HG03095 (cell line): ENCODE measurements at regions not wholly inside any gene's neighbourhood (a gene's known extent, or its start where the extent isn't known, plus 50 kb on each side); places are given as distances from the start of the nearest gene placed in this dataset.
A peak's percentile ranks its signal among the peaks of the same experiment; 100 is the strongest.

Experiments
- ATAC-seq: cut with Tn5 transposase; IDR thresholded peaks from one replicate; pipeline ENCODE4 v1.9.1; 2021; ENCODE audit warnings: moderate library complexity; ENCODE audit not compliant: unreplicated experiment

- ATAC-seq = no peak
Observed at GRCh38 chr12:76611533-76611932, 52.0 kb upstream of the OSBPL8 start.

DNA sequence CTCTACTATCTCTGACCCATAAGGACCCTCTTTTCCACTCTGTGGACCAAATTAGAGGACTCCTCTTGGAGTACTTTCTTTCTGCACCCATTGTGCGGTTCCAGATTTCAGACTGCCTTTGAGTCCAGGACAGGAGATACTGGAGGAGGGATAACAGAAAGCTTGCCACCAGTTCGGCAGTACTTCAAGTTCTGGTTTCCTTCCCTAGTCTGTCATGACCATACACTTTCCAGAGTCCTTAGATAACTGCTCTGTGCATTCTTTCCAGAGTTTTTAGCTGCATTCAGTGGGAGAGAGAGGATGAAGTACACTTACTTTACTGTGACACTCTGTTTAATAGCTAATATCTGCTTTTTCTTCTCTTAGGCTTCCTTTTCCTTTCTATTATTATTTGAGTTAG lies 54.8 kb upstream of the OSBPL8 start:
- no peak for ATAC-seq

- ATAC-seq = no peak
Observed at GRCh38 chr12:76618031-76618430, 58.5 kb upstream of the OSBPL8 start.

DNA sequence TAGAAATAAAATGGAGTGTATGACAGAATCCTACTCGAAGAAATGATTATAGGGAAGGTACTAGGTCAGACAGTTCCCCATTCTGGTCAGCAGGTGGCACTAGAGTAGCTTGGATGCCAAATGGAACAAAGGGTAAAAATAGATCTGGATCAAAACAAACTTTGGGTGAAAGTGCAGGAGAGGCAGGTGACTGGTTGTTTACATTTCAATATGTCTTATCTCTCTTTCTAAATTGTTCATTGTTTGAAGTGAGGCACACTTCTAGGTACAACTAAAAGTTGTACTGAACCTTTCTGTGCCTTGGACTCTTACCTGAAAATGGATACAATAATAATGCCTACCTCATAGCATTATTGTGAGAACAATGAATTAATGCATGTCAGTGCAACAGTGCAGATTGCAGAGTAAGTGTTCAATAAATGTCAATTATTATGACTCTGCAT lies 62.0 kb upstream of the OSBPL8 start:
- ATAC-seq = peak; percentile 74

DNA sequence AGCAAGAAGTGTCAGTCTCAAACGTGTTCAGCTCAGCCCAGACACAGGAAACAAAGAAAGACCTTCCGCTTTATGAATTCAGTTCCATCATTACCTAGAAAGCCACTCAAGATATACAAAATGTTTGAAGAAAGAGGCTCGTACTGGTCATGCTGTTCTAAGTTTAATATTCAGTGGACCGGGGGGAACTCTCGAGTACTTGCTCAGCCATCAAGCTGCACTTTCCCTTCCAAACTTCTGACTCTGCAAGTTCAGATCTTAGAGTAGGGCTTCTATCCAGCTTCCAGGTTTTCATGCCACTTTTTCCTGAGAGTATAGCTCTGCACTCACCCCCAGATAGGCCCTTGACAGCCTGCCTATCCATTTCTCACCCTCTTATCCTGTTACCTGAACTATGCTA lies 62.8 kb upstream of the OSBPL8 start:
- no peak for ATAC-seq

DNA sequence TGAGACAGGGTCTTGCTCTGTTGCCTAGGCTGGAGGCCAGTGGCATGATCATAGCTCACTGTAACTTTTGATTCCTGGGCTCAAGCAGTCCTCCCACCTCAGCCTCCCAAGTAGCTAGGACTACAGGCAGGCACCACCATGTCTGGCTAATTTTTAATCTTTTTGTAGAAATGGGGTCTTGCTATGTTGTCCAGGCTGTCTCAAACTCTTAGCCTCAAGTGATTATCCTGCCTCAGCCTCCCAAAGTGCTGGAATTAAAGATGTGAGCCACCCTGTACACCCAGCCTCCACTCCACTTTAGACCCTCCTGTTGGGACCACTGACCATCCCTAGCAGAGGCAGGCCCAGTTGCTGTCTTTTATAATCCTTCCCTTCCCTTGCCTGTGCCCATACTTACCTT lies 63.3 kb upstream of the OSBPL8 start:
- no peak for ATAC-seq

DNA sequence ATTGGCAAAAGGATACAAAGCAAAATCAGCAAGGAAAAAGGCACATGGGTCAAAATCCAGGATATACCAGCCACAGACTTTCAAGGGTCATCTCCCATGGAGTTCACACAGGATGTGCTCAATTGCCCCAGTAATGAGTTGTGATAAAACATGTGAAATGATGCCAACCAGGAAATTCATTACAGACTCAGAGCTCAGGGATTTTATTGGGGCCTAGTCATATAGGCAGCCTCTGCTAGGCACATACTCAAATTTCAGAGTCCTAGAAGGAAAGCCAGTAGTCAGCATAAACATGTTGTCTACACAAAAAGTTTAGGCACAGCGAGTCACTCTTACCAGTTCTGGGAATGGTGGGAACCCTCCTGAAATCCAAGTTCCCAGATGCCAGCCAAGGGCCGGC lies 64.4 kb upstream of the OSBPL8 start:
- ATAC-seq = no peak

GRCh38 chr12:76627346-76628135 lies 68.0 kb upstream of the OSBPL8 start:
- no peak for ATAC-seq

DNA sequence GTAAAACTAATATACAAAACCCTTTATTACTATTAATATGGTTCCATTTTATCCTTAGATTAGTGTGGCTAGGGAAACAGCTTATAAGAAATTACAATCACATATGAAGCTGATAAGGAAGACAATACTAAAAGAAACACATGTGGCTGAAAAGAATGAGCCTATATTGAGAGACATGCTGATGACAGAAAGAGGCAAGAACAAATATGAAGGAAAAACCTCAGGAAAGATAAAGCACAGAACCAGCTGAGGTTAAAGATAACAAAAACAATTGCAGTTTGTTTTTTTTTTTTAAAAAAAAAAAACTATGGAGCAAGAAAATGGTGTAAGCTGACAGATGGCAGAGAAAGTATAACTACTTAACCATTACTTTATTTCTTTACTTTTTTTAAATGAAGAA lies 69.2 kb upstream of the OSBPL8 start:
- no peak for ATAC-seq

GRCh38 chr12:76631741-76632140 lies 72.2 kb upstream of the OSBPL8 start:
- no peak for ATAC-seq

- ATAC-seq = no peak
Observed at GRCh38 chr12:76633415-76633814, 73.8 kb upstream of the OSBPL8 start.

- ATAC-seq = no peak
Observed at GRCh38 chr12:76634133-76634532, 74.6 kb upstream of the OSBPL8 start.

DNA sequence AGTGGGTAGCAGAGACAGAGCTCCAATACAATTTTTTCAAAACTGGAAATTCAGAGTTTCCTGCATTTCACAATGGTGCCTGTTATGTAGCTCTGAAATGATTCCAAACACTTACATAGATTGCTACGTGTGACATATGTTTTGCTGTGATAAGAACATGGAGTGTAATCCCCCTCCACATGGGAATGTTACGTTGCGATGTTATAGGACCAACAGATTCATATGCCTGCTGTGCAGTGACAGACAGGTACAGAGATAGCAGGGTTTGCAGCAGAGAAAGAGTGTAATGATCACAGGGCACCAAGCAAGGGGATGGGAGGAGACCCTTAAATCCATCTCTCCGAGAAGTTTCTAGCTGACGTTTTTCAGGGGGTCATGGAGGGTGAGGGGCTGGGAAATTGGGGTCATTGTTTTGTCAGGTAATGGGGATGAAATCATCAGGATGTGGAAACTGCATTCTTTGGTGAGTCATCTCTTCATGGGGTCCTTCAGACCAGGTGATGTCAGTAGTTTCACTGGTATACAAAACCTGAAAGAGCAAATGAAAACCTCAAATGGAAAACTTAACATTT lies 76.6 kb upstream of the OSBPL8 start:
- ATAC-seq = no peak

DNA sequence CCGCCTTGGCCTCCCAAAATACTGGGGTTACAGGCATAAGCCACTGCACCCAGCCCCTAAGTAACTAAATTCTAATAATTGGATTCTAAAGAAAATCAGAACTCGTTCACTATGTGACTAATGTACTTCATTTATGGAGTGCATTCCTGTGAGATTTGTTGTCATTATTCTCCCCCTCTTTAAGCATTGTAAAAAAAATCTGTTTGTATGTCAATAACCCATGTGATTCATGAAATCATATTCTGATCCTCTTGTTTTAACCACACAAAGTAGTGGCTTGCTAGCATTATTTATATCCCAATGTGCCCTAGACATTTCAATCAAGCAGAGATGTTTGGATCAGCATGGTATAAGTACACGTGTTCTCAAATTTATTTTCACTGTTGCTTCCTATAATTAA lies 78.2 kb upstream of the OSBPL8 start:
- ATAC-seq = no peak

GRCh38 chr12:76639646-76640045 lies 80.1 kb upstream of the OSBPL8 start:
- ATAC-seq = no peak

DNA sequence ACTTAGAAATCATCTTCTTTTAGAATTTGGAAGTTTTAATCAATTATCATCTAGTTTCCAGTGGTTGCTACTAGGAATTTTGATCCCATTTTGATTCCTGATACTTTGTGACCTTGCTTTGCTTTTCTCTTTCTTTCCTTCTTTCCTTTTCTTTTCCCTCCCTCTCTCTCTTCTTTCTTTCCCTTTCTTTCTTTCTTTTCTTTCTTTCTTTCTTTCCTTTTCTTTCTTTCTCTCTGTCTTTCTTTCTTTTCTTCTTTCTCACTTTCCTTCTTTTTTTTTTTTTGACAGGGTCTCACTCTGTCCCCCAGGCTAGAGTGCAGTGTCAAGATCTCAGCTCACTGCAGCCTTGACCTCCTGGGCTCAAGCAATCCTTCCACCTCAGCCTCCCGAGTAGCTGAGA lies 81.5 kb upstream of the OSBPL8 start:
- ATAC-seq = no peak

- no peak for ATAC-seq
Observed at GRCh38 chr12:76641961-76642360, 82.4 kb upstream of the OSBPL8 start.

DNA sequence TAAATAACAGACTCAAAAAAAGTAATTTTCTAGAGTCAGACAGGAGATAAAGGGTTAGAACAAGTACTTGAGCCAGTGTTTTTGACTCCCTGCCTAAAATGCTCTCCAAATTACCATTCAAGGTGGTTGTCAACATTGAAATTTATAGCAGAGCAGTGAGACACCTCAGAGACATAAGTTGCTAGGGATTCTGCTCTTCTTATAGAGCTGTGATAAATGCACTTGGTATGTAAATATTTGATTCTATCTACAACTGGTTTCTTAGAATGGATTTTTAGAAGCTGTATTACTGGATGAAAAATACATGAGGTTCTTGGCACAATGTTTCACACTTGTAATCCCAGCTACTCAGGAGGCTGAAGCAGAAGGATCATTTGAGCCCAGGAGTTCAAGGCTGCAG lies 83.9 kb upstream of the OSBPL8 start:
- no peak for ATAC-seq

DNA sequence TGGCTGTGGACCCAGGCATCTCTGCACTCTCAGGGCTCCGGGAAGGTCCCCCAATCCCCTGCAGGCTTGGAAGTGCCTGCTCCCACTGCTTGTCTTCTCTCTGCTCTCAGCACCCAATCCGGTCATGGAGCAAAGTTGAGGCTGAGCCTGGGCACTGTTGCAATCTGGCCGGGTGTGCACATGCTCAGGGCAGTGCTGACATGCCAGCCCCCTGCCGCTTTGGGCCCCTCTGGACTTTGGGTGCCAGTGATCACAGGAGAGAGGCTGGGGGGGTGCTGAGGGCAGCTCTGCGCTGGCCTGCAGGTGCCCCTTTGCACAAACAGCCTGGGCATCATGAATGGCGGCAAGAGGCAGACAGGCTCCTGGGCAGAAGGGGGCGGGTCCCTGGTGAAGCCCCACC lies 85.4 kb upstream of the OSBPL8 start:
- no peak for ATAC-seq

DNA sequence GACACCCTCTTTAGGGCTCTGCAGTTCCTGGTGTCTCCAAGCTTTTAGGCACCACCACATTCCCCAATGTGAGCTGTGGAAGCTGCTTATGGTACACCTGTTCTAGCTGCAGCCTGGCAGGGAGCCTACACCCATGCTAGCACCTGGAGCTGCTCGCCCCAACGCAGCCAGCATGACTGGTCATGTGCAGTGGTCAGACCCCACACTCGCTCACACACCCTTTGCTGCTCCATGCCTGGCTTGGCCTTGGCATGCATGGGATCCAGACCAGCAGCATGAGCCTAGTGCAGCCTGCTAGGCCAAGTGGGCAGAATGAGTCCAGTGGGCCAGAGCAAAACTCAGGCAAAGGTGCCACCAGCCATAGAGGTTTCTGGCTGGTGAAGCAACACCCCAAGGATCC lies 86.4 kb upstream of the OSBPL8 start:
- ATAC-seq = no peak

GRCh38 chr12:76646366-76646765 lies 86.8 kb upstream of the OSBPL8 start:
- ATAC-seq = no peak

DNA sequence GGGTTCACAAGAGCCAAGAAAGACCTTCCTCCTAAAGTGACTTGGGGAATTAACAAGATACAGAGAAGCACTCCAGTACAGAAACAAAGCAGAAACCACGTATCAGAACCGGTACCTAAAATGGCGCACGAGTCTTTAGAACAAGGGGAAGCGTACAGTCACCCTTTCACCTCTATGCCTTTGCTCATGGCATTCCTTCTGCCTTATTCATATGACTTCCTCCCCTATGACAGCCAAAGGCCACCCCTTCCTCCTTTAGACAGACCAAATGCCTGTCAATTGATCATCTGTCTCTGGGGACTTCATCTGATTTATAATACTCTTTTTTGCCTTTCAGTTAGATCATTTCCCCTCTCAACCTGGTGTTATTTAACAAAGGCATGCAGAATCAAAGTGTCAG lies 89.5 kb upstream of the OSBPL8 start:
- ATAC-seq = no peak

GRCh38 chr12:76652402-76652801 lies 92.8 kb upstream of the OSBPL8 start:
- ATAC-seq = no peak
